Endothelial cell of umbilical vein (primary cell): ENCODE measurements at regions not wholly inside any gene's neighbourhood (a gene's known extent, or its start where the extent isn't known, plus 50 kb on each side); places are given as distances from the start of the nearest gene placed in this dataset.

ENCODE experiments used
- BruUV-seq: library from RNA; stranded (reverse); fragments of 400-500 nt; replicated peaks from 2 replicates; lab custom pipeline; 2021; lab: Mats Ljungman, UMichigan
- CTCF ChIA-PET: fragments of 300-600, 350-600 bp; sonication (Branson Sonifier 250); formaldehyde crosslinking; loops from one replicate; lab custom pipeline; 2021; ENCODE audit warnings: antibody characterized with exemption, inconsistent platforms; lab: Charles Lee
- POLR2A ChIA-PET: fragments of 300-600, 350-600 bp; sonication (Branson Sonifier 250); formaldehyde crosslinking; loops from one replicate; lab custom pipeline; 2021; ENCODE audit warnings: antibody characterized with exemption, inconsistent platforms; lab: Charles Lee
- DNase-seq: peaks from one replicate; pipeline ENCODE4 v3.0.0-alpha.2; 2011; ENCODE audit warnings: low read depth, low spot score
- FAIRE-seq: peaks from 2 replicates; lab custom pipeline; 2011; peaks lifted over from hg19 to GRCh38; lab: Jason Lieb, UNC
- H2AFZ ChIP-seq: 2 replicates; pipeline ENCODE4 v1.6.0; 2012; ENCODE audit warnings: low read depth, low read length, control low read depth, inconsistent platforms
- H3K27ac ChIP-seq: 2 replicates; pipeline ENCODE4 v1.5.1; 2011; ENCODE audit warnings: low read depth, mild to moderate bottlenecking, control low read depth, low read length, moderate library complexity; ENCODE audit not compliant: insufficient read depth
- H3K27me3 ChIP-seq, 2 experiments: 2 replicates each; pipeline versions ENCODE4 v1.6.0 to v1.6.1; 2011; ENCODE audit warnings: low read length in 2 of 2, mixed read lengths in 1 of 2; ENCODE audit not compliant: control insufficient read depth in 2 of 2, insufficient read depth in 2 of 2
- H3K36me3 ChIP-seq, 2 experiments: 2 replicates in 1 of 2; 3 replicates in 1 of 2; pipeline ENCODE4 v1.5.1; 2011; ENCODE audit warnings: low read length in 2 of 2, mild to moderate bottlenecking in 1 of 2, moderate library complexity in 1 of 2; ENCODE audit not compliant: control insufficient read depth in 2 of 2, insufficient read depth in 2 of 2; ENCODE audit errors: extremely low read depth in 1 of 2
- H3K4me1 ChIP-seq: 3 replicates; pipeline ENCODE4 v1.5.1; 2011; ENCODE audit warnings: mild to moderate bottlenecking, low read length; ENCODE audit not compliant: control insufficient read depth, insufficient read depth; ENCODE audit errors: extremely low read depth
- H3K4me2 ChIP-seq: 2 replicates; pipeline ENCODE4 v1.6.1; 2011; ENCODE audit warnings: low read length, control low read depth, mixed read lengths; ENCODE audit not compliant: insufficient read depth
- H3K4me3 ChIP-seq, 3 experiments: fragments of 200-600 bp in 1 of 3; sonication (generic), shearing (Covaris generic) in 1 of 3; replicated peaks in 1 of 3; 2 replicates each; pipeline ENCODE4 v1.5.1; 2011 to 2016; ENCODE audit warnings: control low read depth in 3 of 3, low read length in 3 of 3, mild to moderate bottlenecking in 2 of 3, inconsistent platforms in 1 of 3, low read depth in 1 of 3, moderate library complexity in 1 of 3; ENCODE audit not compliant: insufficient read depth in 1 of 3
- H3K79me2 ChIP-seq: 2 replicates; pipeline ENCODE4 v1.6.0; 2012; ENCODE audit warnings: low read length, inconsistent platforms; ENCODE audit not compliant: control insufficient read depth, insufficient read depth
- H3K9ac ChIP-seq: replicated peaks from 2 replicates; pipeline ENCODE3; 2011; ENCODE audit warnings: low read length, control low read depth; ENCODE audit not compliant: insufficient read depth; ENCODE audit errors: extremely low read depth
- H3K9me1 ChIP-seq: replicated peaks from 3 replicates; pipeline ENCODE4 v1.6.0; 2011; ENCODE audit warnings: mild to moderate bottlenecking, low read length; ENCODE audit not compliant: control insufficient read depth, insufficient read depth; ENCODE audit errors: extremely low read depth
- H3K9me3 ChIP-seq: replicated peaks from 2 replicates; pipeline ENCODE4 v1.5.1; 2012; ENCODE audit warnings: low read length, inconsistent platforms; ENCODE audit not compliant: control insufficient read depth, insufficient read depth
- H4K20me1 ChIP-seq: replicated peaks from 2 replicates; pipeline ENCODE3; 2011; ENCODE audit warnings: mild to moderate bottlenecking, low read length; ENCODE audit not compliant: control insufficient read depth, insufficient read depth; ENCODE audit errors: extremely low read depth
- CTCF ChIP-seq, 2 donors: IDR thresholded peaks; 1 replicate in 1 of 2; 2 replicates in 1 of 2; pipeline ENCODE4 v1.5.1; 2011; ENCODE audit warnings: low read length in 2 of 2, mild to moderate bottlenecking in 2 of 2, moderate library complexity in 2 of 2, control low read depth in 1 of 2, inconsistent platforms in 1 of 2, low read depth in 1 of 2; ENCODE audit not compliant: insufficient read depth in 1 of 2; ENCODE audit errors: extremely low read depth in 1 of 2
- FOS ChIP-seq: IDR thresholded peaks from 2 replicates; pipeline ENCODE4 v1.6.1; 2011; ENCODE audit warnings: mild to moderate bottlenecking, low read length, moderate library complexity, borderline replicate concordance; ENCODE audit not compliant: insufficient read depth
- GATA2 ChIP-seq: IDR thresholded peaks from 2 replicates; pipeline ENCODE4 v1.7.0; 2011; ENCODE audit warnings: low read depth, mild to moderate bottlenecking, moderate library complexity, mixed read lengths, low read length; ENCODE audit not compliant: insufficient read length, insufficient read depth
- JUN ChIP-seq: IDR thresholded peaks from 2 replicates; pipeline ENCODE4 v1.6.1; 2011; ENCODE audit warnings: borderline replicate concordance, low read depth; ENCODE audit not compliant: insufficient read length, insufficient read depth
- MYC ChIP-seq: IDR thresholded peaks from one replicate; pipeline ENCODE4 v1.6.1; 2011; ENCODE audit warnings: mild to moderate bottlenecking, low read depth, low read length
- POLR2AphosphoS5 ChIP-seq: IDR thresholded peaks from 2 replicates; pipeline ENCODE4 v1.6.1; 2012; ENCODE audit warnings: low read depth, mild to moderate bottlenecking, control low read depth, low read length, moderate library complexity; ENCODE audit not compliant: insufficient read depth
- dilution Hi-C: fragments of 300-500 bp; cut with MboI; formaldehyde crosslinking; loops from one replicate; pipeline ENCODE4 v1.15.0; 2019; ENCODE audit warnings: low sequenced_read_pairs; ENCODE audit not compliant: extremely low pct_ligation_motif_present
- intact Hi-C: fragments of 100-400 bp; cut with micrococcal nuclease; formaldehyde crosslinking; loops from one replicate; pipeline ENCODE4 v1.10.0; 2022

- dilution Hi-C loops: no loop called here
- FAIRE-seq: no peak
Observed at GRCh38 chr6:146919017-146919416, 285.2 kb upstream of the STXBP5 start.

GRCh38 chr6:146923205-146923833 lies 280.9 kb upstream of the STXBP5 start:
- Histone ChIP-seq H3K27me3 (no peaks in the 10 kb centered on the region), H3K4me3 (no peak overlapping the region), H3K4me1 (no peaks in the 10 kb centered on the region), H3K36me3 (no peaks in the 10 kb centered on the region), H3K4me2 (no peak overlapping the region), H3K9me3 (no peaks in the 10 kb centered on the region), H3K27ac (no peak overlapping the region), H3K79me2 (no peaks in the 10 kb centered on the region), H3K9me1 (no peaks in the 10 kb centered on the region), H2AFZ (no peak overlapping the region), H3K9ac (no peak overlapping the region), H4K20me1 (no peaks in the 10 kb centered on the region)
- ChIA-PET CTCF (no interaction called here), POLR2A (no interaction called here)
- FAIRE-seq: no peak
- no peak for DNase-seq
- no TSS peak for BruUV-seq
- dilution Hi-C loops: no loop called here
- no peak for TF ChIP-seq MYC
- no peak for TF ChIP-seq GATA2
- TF ChIP-seq FOS: no peak
- no peak for TF ChIP-seq CTCF (IDR thresholded peaks at IDR 0.05; ENCODE audit: extremely low read depth in 1 of 2, insufficient read depth in 1 of 2, low read depth in 1 of 2, low read length in 2 of 2)
- TF ChIP-seq POLR2AphosphoS5: no peak
- intact Hi-C loops: no loop called here

More at GRCh38 chr6:146919017-146919416, 285.2 kb upstream of the STXBP5 start:
- H3K79me2 ChIP-seq: no peaks in the 10 kb centered on the region
- no peaks in the 10 kb centered on the region for H3K36me3 ChIP-seq
- H3K9me3 ChIP-seq: no peaks in the 10 kb centered on the region
- no peak overlapping the region for H3K4me3 ChIP-seq
- intact Hi-C loops: loop anchor here (10.0 kb wide), 2 partner anchors 374 to 564 kb away; partner anchors contain the start of gene RAB32
- ChIA-PET CTCF (no interaction called here), POLR2A (no interaction called here)
- H4K20me1 ChIP-seq: no peaks in the 10 kb centered on the region
- TF ChIP-seq JUN: no peak
- H3K9me1 ChIP-seq: no peaks in the 10 kb centered on the region
- no peak overlapping the region for H2AFZ ChIP-seq
- peaks cover 23% of the 10 kb centered on the region for H3K4me1 ChIP-seq
- no peak for DNase-seq
- no peak overlapping the region for H3K27ac ChIP-seq
- H3K4me2 ChIP-seq: no peak overlapping the region
- H3K9ac ChIP-seq: no peak overlapping the region
- BruUV-seq: no TSS peak
- no peaks in the 10 kb centered on the region for H3K27me3 ChIP-seq
